GM21619 (cell line): ENCODE measurements at regions not wholly inside any gene's neighbourhood (a gene's known extent, or its start where the extent isn't known, plus 50 kb on each side); places are given as distances from the start of the nearest gene placed in this dataset.
"Not testable (repeated sequence)": the region's sequence is repeated elsewhere in the genome, so short reads cannot be mapped to it uniquely, and the experiment has no call there.

Source experiments
- ATAC-seq: cut with Tn5 transposase; IDR thresholded peaks from one replicate; pipeline ENCODE4 v1.9.1; 2021; ENCODE audit not compliant: unreplicated experiment

DNA sequence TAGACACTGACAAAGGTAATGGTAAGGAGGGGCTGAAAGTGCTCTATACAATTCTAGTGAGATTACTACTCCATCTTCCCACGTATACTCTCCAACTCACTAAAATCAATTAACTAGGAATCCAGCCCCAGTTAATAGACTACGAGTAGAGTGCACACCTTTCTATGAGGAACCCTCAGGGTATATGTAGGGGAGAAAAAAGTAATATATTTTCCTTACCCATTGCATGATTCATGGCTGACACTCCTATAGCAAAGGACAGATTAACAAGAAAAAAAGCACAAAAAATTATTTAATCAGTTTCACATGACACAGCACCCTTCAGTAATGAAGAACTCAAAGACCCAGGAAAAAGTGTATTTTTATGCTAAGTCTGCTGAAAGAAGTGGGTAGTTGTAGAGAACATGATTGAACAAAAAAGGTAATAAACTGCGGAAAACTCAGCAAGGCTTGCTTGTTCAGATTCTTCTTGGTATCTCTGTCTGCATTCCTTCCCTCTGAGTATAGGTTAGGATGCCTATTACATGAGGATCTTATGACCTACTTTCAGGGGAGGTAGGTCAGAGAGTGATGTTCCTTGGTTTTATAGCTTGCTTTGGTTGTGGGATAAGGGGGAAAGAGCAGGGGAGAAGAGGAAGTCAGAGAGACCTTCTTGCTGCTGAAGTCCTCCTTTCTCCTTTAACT, 342.0 kb upstream of the DLGAP1 start:
- ATAC-seq, result no peak

DNA sequence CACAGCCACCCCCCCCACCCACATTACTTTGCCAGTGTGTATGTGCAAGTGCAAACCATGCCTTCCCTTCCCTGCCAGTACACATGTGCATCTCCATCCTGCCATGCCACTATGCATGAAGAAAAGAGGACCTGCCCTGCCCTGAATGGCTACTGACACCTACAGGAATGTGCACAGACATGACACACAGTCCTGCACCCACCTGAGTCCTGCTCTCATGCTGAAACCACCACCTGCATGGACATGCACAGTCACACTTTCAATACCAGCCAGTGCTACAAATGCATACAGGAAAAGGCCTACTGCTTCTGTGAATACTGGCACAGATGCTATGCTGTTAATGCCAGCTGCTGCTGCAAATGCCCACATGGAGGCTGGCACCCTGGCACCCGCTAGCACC, 334.4 kb upstream of the DLGAP1 start:
- ATAC-seq, result no peak

DNA sequence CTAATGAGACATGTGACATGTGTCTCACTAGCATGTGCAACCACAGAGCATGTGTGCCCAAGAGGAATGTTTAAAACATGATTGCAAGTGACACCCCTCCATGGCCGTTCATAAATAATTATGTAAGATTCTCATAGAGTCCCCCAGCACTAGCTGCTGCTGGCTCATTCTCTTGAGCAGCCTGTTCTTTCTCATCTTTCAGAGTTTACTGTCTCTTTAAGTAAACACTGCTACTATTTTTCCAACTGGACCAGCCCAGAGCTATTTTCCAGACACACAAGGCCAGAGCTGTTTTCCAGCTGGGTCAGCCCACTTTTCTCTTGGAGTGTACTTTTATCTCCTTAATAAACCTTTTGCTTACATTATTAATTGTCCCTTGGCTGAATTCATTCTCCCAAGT, 326.8 kb upstream of the DLGAP1 start:
- no peak for ATAC-seq

DNA sequence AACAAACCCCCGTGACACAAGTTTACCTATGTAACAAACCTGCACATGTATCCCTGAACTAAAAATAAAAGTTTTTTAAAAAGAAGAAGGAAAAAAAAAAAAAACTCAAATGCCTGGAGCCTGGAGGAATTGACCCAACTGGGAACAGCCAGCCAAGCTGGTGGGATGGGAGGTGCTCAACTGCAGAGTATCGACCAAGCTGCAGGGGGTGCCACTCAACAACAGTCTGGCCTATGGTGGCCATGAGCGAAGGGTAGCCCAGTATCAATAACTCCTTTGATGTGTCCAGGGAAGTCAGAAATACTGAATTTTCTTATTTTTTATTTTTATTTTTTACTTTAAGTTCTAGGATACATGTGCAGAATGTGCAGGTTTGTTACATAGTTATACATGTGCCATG, 310.3 kb upstream of the DLGAP1 start:
- no peak for ATAC-seq

DNA sequence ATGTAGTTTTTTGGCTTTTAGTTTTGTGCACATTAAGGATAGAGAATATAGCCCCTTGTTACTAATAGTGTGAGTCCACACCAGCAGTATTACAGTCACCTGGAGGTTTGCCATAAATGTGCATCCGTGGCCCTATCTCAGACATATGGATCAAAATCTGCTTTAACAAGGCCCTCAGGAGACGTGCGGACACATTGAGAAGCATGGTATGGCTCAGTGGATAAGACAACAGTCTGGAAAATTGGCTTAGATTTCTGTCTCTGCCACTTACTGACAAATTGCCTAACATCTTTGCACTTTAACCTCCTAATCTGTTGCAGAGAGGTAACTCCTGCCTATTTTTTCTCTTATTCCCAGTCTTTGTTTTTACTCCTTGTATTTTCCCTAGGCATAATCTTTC, 307.2 kb upstream of the DLGAP1 start:
- no peak for ATAC-seq

DNA sequence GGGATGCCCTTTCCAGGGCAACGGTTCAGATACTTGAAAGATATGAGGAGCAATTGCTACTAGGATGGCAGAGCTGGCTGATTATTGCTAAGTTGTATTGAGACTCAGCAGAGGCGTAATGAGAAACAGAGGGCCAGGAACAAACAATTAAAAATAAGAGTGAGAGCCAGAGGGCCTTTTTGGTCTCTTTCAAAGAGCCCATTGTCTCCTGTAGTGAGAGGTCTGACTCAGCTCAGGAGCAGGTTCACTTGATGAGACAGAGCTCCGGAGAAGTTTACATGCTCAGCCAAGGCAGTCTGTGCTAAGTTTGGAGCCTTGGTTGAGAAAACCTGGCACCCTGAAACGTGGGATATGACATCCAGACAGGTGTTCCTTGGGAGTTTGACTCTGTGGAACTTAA, 303.9 kb upstream of the DLGAP1 start:
- no peak for ATAC-seq

DNA sequence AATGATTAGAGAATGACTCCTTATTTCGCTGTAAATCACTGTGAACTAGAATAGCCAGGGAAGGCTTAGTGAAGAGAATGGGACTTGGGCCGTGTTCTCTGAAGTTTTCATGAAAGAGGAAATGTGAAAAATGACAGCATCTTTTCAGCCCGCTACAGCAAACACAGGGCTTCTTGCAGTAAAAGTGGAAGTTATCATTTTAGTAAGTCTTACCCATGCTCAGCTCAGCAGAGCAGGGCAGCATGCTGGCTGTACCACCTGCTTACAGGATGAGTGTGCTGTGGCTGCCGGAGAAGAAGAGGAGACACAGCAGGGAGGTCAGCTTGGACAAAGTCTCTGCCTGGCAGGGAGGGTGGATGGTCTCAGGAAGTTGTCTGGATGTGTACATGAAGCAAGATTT, 300.7 kb upstream of the DLGAP1 start:
- peak; percentile 74 for ATAC-seq

DNA sequence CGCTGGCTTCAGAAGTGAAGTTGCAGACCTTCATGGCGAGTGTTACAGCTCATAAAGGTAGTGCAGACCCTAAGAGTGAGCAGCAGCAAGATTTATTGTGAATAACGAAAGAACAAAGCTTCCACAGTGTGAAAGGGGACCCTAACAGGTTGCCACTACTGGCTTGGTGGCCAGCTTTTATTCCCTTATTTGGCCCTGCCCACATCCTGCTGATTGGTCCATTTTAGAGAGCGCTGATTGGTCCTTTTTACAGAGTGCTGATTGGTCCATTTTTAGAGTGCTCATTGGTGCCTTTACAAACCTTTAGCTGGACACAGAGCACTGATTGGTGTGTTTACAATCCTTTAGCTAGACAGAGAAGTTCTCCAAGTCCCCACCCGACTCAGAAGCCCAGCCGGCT, 298.0 kb upstream of the DLGAP1 start:
- not testable (repeated sequence) for ATAC-seq

DNA sequence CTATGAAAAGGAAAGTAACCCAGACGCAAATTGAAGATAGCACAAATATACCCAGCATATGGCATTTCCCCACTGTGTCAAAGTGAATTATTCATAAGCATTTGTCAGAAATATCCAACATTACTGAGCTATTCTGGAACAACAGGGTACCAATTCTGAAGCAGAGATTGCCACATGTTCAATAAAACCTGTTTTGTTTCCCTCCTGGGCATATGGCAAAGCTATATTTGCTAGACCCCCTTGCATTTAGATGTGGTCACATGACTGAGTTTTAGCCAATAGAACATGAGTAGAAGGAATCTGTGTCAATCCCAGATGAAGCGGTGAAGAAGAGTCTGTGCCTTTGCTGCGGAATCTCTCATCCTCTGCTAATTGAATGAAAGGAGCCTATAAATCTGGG, 296.4 kb upstream of the DLGAP1 start:
- no peak for ATAC-seq

DNA sequence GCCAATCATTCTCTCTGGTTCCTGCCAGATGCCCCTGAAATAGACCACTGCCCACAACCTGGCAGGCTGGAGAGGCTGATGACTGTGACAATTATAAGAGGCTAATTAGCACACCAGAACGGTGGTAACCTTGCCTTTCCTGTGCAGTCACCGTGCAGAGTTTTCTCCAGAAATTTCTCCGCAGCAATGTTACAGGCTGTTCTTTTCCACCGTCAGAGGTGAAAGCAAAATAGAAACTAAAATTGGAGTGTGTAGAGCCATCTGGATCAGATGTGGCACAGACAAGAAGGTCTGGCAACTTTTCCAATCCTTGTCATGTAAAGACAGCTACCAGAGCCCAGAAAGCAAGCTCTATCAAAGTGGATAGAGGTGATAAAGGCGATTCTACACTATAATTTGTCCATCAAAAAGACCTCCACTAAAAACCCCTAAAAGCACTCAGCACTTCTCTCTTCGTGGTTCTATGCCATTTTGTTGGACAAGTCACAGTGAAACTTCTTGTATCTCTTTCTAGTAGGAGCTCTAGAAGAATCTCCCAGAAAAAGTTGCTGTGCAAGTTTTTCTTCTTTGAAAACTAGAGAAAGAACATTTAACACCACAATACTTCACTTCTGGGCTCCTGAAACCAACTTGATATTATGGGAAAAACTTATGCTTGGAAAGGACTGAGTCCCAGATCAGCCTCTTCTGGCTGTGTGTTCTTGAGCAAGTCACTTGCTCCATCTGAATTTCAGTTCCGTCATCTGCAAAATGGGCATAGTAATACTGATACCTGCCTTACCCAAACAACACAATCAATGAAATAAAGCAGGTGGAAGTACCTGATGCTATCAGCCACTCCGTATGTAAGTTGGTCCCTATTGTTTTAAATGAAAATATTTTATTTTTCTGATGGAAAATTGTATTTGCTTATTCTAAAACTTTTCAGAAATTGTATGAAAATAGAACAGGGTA, 295.6 kb upstream of the DLGAP1 start:
- no peak for ATAC-seq

DNA sequence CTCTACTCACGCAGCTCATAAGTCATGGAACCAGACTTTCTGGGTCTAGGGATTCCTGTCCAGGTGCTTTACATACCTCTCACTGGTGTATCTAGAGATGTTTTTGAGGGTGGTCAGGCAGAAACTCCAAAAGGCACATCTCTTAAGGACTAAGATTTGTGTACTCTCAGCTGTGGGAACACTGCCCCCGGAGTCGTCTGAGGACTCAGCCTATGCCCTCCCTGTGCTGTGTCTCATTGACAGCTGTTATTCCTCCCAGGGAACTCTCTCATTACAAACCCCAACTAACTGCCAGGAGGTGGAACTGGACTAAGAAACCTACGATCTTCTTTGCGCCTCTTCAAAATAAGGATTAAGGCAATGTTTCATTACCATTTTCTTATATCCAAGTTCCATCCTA, 293.9 kb upstream of the DLGAP1 start:
- no peak for ATAC-seq

DNA sequence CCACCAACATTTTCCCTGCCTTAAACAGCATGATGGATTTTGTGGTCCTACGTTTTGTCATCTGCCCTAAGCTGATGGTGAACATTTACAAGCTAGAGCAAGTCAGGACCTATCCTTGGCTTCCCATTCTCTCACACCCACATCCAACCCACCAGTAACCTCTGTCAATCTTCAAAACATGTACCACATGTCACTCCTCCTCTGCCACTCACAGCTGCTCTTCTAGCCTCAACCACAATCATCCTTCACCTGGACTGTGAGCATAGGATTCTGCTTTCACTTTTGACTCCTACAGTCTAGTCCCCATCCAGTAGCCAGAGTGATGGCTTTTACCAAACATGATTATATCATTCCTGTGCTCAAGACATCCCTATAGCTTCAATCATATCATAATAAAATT, 279.8 kb upstream of the DLGAP1 start:
- ATAC-seq, result no peak

DNA sequence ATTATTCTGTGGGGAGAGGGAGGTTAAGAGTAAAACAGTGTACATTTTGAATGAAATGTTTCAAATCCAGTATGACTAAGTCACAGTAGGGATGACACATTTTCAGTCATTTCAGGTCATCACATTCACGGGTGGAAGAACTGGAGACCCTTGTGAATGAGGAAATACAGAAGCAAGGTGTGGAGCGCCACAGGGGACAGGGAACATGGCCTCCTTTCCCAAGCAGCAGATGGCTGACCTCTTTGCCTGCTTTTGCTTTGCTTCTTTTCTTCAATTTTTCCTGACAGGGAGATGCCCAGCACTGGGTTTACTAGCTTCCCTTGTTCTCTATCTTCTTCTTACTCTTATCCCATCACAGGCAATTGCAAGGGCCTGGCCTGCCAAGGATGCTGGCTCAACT, 278.9 kb upstream of the DLGAP1 start:
- ATAC-seq, result no peak

DNA sequence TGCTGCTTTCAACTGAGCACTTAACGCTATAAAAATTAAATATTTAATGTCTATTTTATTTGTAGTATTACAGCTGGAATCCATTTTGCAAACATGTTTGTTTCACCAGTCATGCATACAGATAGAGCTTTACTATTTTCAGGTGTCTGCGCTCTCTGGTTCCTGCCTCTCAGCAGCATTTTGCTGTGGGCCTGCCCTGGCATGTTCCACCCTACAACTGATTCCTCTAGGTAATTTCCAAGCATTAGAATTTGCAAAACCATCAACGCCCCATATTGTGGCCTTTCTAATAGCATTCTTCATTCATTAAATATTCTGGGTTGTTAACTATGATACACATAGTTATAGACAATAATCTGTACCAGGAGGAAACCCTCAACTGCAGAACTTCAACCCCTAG, 266.4 kb upstream of the DLGAP1 start:
- ATAC-seq, result no peak

DNA sequence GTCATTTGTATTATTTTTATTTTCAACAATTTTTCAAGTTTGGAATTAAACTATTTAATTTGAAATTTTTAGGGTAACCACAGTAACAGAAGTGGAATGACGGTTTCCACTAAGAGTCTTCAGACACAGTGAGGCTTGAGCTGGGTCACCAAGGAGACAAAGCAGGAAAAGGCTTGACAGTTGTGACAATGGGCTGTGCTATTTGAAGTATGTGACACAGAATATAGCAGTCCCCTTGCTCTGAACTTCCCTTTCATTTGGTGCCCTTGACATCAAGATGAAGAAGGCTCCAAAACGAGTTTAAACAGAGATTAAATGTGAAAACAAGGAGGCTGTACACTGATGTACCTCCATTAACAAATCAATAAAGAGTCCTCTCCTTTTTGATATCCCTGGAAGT, 265.4 kb upstream of the DLGAP1 start:
- no peak for ATAC-seq

DNA sequence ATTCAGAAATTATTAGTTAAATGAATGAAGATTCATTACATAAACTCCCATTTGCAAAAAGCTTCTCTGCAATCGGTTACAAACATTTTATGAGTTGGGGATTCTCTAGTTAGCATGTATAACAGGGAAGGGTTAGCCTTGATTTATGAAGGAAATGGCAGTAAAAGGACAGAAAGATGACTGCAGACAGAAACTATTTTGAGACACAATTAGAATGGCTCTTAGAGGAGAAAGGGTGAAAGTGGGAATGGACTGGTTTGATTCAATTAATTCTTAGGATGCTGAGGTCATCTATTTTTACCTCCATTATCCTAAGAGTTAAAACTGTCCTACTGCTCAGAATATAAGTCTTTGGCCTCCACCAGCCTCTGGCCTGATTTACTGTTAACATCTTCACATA, 250.8 kb upstream of the DLGAP1 start:
- ATAC-seq, result no peak

DNA sequence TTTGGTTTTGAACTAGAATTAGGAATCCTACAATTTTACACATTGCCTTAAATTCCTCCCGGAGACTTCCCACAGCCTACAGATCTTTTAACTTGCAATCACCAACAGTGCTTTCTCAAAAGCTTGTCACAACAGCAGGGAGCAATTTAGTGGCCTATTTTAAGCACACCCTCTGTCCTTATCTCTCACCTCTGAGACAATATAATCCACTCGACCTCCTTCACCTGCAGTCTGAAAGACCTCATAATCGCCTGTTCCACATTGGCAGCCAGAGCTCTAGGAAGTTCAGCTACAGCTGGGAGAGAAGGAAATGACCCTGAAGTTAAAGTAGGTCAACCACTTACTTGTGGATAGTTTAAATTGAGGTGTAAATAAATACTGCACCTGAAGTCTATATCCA, 249.7 kb upstream of the DLGAP1 start:
- ATAC-seq, result no peak

DNA sequence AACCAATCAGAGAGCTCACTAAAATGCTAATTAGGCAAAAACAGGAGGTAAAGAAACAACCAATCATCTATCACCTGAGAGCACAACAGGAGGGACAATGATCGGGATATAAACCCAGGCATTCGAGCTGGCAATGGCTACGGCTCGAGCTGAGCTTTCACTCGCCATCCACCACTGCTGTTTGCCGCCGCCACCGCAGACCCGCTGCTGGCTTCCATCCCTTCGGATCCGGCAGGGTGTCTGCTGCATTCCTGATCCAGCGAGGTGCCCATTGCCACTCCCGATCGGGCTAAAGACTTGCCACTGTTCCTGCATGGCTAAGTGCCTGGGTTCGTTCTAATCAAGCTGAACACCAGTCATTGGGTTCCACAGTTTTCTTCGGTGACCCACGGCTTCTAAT, 236.7 kb upstream of the DLGAP1 start:
- no peak for ATAC-seq

DNA sequence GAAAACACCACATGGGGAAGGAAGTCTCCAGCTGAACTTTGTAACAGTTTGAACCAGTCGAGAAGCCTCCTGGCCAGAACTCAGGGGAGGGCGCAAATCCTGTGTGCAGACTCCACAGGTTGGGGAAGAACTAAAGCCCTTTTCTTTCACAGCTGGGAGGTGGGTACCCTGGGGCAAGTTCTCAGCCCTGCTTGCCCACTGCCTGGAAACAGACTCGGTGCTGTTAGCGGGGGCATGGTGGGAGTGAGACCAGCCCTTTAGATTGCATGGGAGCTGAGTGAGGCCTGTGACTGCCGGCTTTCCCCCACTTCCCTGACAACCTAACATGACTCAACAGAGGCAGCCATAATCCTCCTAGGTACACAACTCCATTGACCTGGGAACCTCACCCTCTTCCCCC, 223.6 kb upstream of the DLGAP1 start:
- not testable (repeated sequence) for ATAC-seq

DNA sequence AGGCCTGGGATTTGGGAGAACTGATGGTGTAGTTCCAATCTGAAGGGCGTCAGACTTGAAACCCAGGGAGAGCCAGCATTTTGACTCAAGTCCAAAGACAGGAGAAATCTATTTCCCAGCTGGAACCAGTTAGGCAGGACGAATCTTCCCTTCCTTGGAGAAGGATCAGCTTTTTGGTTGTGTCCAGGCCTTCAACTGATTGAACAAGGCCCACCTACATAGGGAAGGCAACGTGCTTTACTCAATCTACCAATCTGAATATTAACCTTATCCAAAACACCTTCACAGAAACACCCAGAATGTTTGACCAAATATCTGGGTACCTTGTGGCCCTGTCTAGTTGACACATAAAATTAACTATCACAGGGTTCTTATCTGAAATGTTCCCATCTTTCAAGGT, 221.9 kb upstream of the DLGAP1 start:
- ATAC-seq, result no peak

DNA sequence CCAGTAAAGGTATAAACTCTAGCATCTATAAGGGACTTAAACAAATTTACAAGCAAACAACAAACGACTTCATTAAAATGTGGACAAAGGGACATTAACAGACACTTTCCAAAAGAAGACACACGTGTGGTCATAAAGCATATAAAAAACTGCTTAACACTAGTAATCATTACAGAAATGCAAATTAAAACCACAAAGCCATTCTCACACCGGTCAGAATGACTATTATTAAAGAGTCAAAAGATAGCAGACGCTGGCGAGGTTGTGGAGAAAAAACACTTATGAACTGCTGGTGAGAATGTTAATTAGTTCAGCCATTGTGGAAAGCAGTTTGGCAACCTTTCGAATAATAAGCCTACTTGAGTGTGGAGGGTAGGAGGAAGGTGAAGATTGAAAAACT, 217.1 kb upstream of the DLGAP1 start:
- ATAC-seq, result no peak

DNA sequence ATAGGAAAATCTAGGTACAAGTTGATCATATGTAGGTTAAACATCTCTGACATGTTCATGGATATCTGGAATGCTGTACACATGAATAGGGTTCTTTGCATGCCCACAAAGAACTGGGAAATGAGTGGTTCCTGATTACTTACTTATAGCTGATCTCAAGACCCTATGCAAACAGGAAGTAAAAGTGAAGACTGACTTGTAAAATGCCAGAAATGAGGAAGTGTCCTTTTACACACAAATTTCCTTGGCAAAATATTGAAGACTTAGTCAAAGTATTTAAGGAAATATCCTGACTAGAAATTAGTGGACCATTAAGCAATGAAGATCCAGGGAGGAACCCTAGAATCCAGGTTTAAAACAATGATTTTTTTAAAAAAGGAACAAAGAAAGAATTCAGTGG, 203.7 kb upstream of the DLGAP1 start:
- no peak for ATAC-seq

DNA sequence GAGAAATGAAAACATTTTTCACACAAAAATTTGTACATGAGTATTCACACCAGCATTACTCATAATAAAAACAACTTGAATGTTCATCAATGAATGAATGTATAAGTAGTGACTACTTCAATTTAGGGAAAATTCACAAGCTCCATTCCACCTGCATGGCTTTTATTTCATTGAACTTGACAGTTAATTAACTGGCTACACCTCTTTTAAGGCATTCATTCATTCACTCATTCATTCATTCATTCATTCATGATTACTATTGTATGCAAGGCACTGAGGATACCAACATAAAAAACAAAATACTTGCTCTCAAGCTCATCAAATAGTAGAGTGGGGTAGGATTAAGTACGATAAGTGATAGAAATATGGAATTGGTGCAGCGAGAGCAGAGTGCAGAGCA, 198.3 kb upstream of the DLGAP1 start:
- no peak for ATAC-seq
